IMR-90 (cell line): ENCODE measurements at regions not wholly inside any gene's neighbourhood (a gene's known extent, or its start where the extent isn't known, plus 50 kb on each side); places are given as distances from the start of the nearest gene placed in this dataset.

Experiments used
- ATAC-seq: fragments of 200-7000 bp; cut with Tn5 transposase; 2 replicates; pipeline ENCODE4 v1.9.1; 2020; ENCODE audit warnings: low read depth, mild to moderate bottlenecking, moderate library complexity
- BruUV-seq: library from RNA; stranded (reverse); fragments of 400-500 nt; replicated peaks from 2 replicates; lab custom pipeline; 2021; lab: Mats Ljungman, UMichigan
- CTCF ChIA-PET: fragments of 300-600 bp; formaldehyde crosslinking; extraction: SDS; loops from one replicate; lab custom pipeline; 2021; ENCODE audit warnings: antibody characterized with exemption; lab: Yijun Ruan, JAX
- POLR2A ChIA-PET: fragments of 300-600 bp; sonication (Branson Sonifier 250); formaldehyde crosslinking; loops from one replicate; lab custom pipeline; 2022; ENCODE audit warnings: antibody characterized with exemption; ENCODE audit not compliant: unreplicated experiment; lab: Charles Lee
- DNase-seq: peaks from one replicate; pipeline ENCODE4 v3.0.0; 2013
- H2AFZ ChIP-seq: replicated peaks from 2 replicates; pipeline ENCODE3; 2013; ENCODE audit warnings: low read length, mild to moderate bottlenecking; ENCODE audit not compliant: poor library complexity
- H2AK5ac ChIP-seq: 2 replicates; pipeline ENCODE4 v1.6.1; 2013; ENCODE audit warnings: low read depth, low read length, inconsistent platforms
- H2AK9ac ChIP-seq: replicated peaks from 2 replicates; pipeline ENCODE3; 2013; ENCODE audit warnings: mild to moderate bottlenecking, low read depth, low read length, moderate library complexity; ENCODE audit not compliant: poor library complexity
- H2BK120ac ChIP-seq: 2 replicates; pipeline ENCODE4 v1.6.1; 2013; ENCODE audit warnings: low read depth, low read length, inconsistent platforms
- H2BK15ac ChIP-seq: 3 replicates; pipeline ENCODE4 v1.6.1; 2013; ENCODE audit warnings: low read depth, low read length, inconsistent platforms
- H2BK20ac ChIP-seq: 2 replicates; pipeline ENCODE4 v1.6.1; 2013; ENCODE audit warnings: low read depth, mild to moderate bottlenecking, inconsistent platforms, low read length, moderate library complexity
- H2BK5ac ChIP-seq: 2 replicates; pipeline ENCODE4 v1.6.1; 2013; ENCODE audit warnings: mild to moderate bottlenecking, low read depth, low read length, inconsistent platforms; ENCODE audit not compliant: poor library complexity, severe bottlenecking
- H3K14ac ChIP-seq: replicated peaks from 2 replicates; pipeline ENCODE4 v1.6.1; 2013; ENCODE audit warnings: low read depth, low read length, inconsistent platforms
- H3K18ac ChIP-seq: 2 replicates; pipeline ENCODE4 v1.6.1; 2013; ENCODE audit warnings: low read depth, low read length, control low read depth
- H3K23ac ChIP-seq: 2 replicates; pipeline ENCODE4 v1.6.1; 2013; ENCODE audit warnings: low read depth, low read length, inconsistent platforms
- H3K27ac ChIP-seq: 2 replicates; pipeline ENCODE4 v1.5.1; 2013; ENCODE audit warnings: mild to moderate bottlenecking, control low read depth, low read length; ENCODE audit not compliant: insufficient read depth
- H3K27me3 ChIP-seq: 2 replicates; pipeline ENCODE4 v1.6.1; 2013; ENCODE audit warnings: low read length; ENCODE audit not compliant: control insufficient read depth, insufficient read depth
- H3K36me3 ChIP-seq: 2 replicates; pipeline ENCODE4 v1.6.1; 2013; ENCODE audit warnings: low read length, mixed read lengths; ENCODE audit not compliant: control insufficient read depth, insufficient read depth
- H3K4ac ChIP-seq: 2 replicates; pipeline ENCODE4 v1.6.1; 2013; ENCODE audit warnings: low read depth, low read length, inconsistent platforms
- H3K4me1 ChIP-seq: 2 replicates; pipeline ENCODE4 v1.6.1; 2013; ENCODE audit warnings: low read length, mixed read lengths; ENCODE audit not compliant: control insufficient read depth, insufficient read depth
- H3K4me2 ChIP-seq: 2 replicates; pipeline ENCODE4 v1.6.1; 2013; ENCODE audit warnings: low read depth, mild to moderate bottlenecking, control low read depth, low read length, moderate library complexity
- H3K4me3 ChIP-seq: 2 replicates; pipeline ENCODE4 v1.5.1; 2013; ENCODE audit warnings: low read depth, mild to moderate bottlenecking, control low read depth, low read length, moderate library complexity; ENCODE audit not compliant: insufficient read depth
- H3K56ac ChIP-seq: 2 replicates; pipeline ENCODE4 v1.6.1; 2013; ENCODE audit warnings: low read length, inconsistent platforms; ENCODE audit not compliant: insufficient read depth; ENCODE audit errors: extremely low read depth
- H3K79me1 ChIP-seq, 2 experiments: 2 replicates each; pipeline ENCODE4 v1.6.1; 2013; ENCODE audit warnings: low read length in 2 of 2, inconsistent platforms in 1 of 2, low read depth in 1 of 2
- H3K9ac ChIP-seq: 2 replicates; pipeline ENCODE4 v1.6.1; 2013; ENCODE audit warnings: low read depth, low read length, control low read depth
- H3K9me1 ChIP-seq: 2 replicates; pipeline ENCODE4 v1.6.1; 2013; ENCODE audit warnings: low read length, inconsistent platforms; ENCODE audit not compliant: insufficient read depth
- H3K9me3 ChIP-seq: 2 replicates; pipeline ENCODE4 v1.6.1; 2013; ENCODE audit warnings: low read length; ENCODE audit not compliant: control insufficient read depth, insufficient read depth
- H4K20me1 ChIP-seq: 2 replicates; pipeline ENCODE4 v1.6.1; 2013; ENCODE audit warnings: low read length, inconsistent platforms; ENCODE audit not compliant: insufficient read depth
- H4K5ac ChIP-seq: 2 replicates; pipeline ENCODE4 v1.6.1; 2013; ENCODE audit warnings: mild to moderate bottlenecking, low read depth, low read length, control low read depth
- H4K8ac ChIP-seq, 2 experiments: 2 replicates each; pipeline ENCODE4 v1.6.1; 2013; ENCODE audit warnings: low read depth in 2 of 2, low read length in 2 of 2, control low read depth in 1 of 2, inconsistent platforms in 1 of 2
- H4K91ac ChIP-seq: 2 replicates; pipeline ENCODE4 v1.6.1; 2013; ENCODE audit warnings: low read depth, low read length, inconsistent platforms; ENCODE audit not compliant: insufficient read depth
- BHLHE40 ChIP-seq: fragments of 150-350 bp; IDR thresholded peaks from 2 replicates; pipeline ENCODE4 v1.6.1; 2016; ENCODE audit warnings: mild to moderate bottlenecking, low read depth, low read length
- CEBPB ChIP-seq: IDR thresholded peaks from 2 replicates; pipeline ENCODE4 v1.6.1; 2012; ENCODE audit warnings: low read depth, low read length, improper control_type of control experiment
- ELK1 ChIP-seq: fragments of 150-350 bp; IDR thresholded peaks from 2 replicates; pipeline ENCODE4 v1.6.1; 2016; ENCODE audit warnings: low read depth, mild to moderate bottlenecking, low read length, moderate library complexity, borderline replicate concordance
- FOS ChIP-seq: fragments of 150-350 bp; IDR thresholded peaks from 2 replicates; pipeline ENCODE4 v1.6.1; 2016; ENCODE audit warnings: low read depth, low read length
- MAFK ChIP-seq: IDR thresholded peaks from 2 replicates; pipeline ENCODE4 v1.6.1; 2012; ENCODE audit warnings: low read depth, low read length, improper control_type of control experiment
- MAZ ChIP-seq: IDR thresholded peaks from 2 replicates; pipeline ENCODE4 v1.6.1; 2012; ENCODE audit warnings: low read depth, mild to moderate bottlenecking, low read length, improper control_type of control experiment, moderate library complexity, borderline replicate concordance
- MXI1 ChIP-seq: IDR thresholded peaks from 2 replicates; pipeline ENCODE4 v1.6.1; 2012; ENCODE audit warnings: low read depth, mild to moderate bottlenecking, low read length, moderate library complexity, borderline replicate concordance
- NFE2L2 ChIP-seq: fragments of 150-350 bp; IDR thresholded peaks from 2 replicates; pipeline ENCODE4 v1.6.1; 2016; ENCODE audit warnings: low read depth, mild to moderate bottlenecking, low read length
- RAD21 ChIP-seq: IDR thresholded peaks from 2 replicates; pipeline ENCODE4 v1.6.1; 2012; ENCODE audit warnings: low read length, improper control_type of control experiment
- RCOR1 ChIP-seq: IDR thresholded peaks from 2 replicates; pipeline ENCODE4 v1.6.1; 2012; ENCODE audit warnings: mild to moderate bottlenecking, low read length, improper control_type of control experiment; ENCODE audit not compliant: insufficient replicate concordance
- RFX5 ChIP-seq: IDR thresholded peaks from 2 replicates; pipeline ENCODE4 v1.8.0; 2012; ENCODE audit warnings: low read depth, mild to moderate bottlenecking, low read length, moderate library complexity
- SMC3 ChIP-seq: fragments of 150-350 bp; IDR thresholded peaks from 2 replicates; pipeline ENCODE4 v1.6.1; 2016; ENCODE audit warnings: low read depth, mild to moderate bottlenecking, antibody characterized with exemption, low read length, moderate library complexity
- USF2 ChIP-seq: fragments of 150-350 bp; IDR thresholded peaks from 2 replicates; pipeline ENCODE4 v1.6.1; 2017; ENCODE audit warnings: mild to moderate bottlenecking, antibody characterized with exemption, low read length, low read depth
- WGBS, 2 experiments: methylation state at CpG; one replicate each; pipeline versions ENCODE4 v1.1.5 to v1.1.7; 2013; ENCODE audit warnings: missing lambda C conversion rate in 2 of 2; ENCODE audit not compliant: insufficient read length in 1 of 2; ENCODE audit errors: extremely low coverage in 2 of 2; 5-methylcytosine and 5-hydroxymethylcytosine counted together
- dilution Hi-C: fragments of 300-500 bp; cut with HindIII; formaldehyde crosslinking; loops from one replicate; pipeline ENCODE4 v1.14.3; 2018; ENCODE audit warnings: low sequenced_read_pairs; ENCODE audit not compliant: unreplicated experiment
- in situ Hi-C: fragments of 300-500 bp; cut with MboI; formaldehyde crosslinking; loops from 3 replicates; pipeline ENCODE4 v1.14.3; 2019; ENCODE audit warnings: low sequenced_read_pairs, inconsistent platforms, mixed read lengths
- intact Hi-C: fragments of 100-400 bp; cut with micrococcal nuclease; formaldehyde crosslinking; loops from 2 replicates; pipeline ENCODE4 v1.10.0; 2022

GRCh38 chr3:76222201-76222600 lies 436.9 kb upstream of the ZNF717 start:
- Histone ChIP-seq H3K4me1 (peaks cover 2% of the 10 kb centered on the region; the same call in 1 of the 2 replicates), H2AFZ (no peak overlapping the region), H2BK120ac (no peak overlapping the region), H3K36me3 (no peaks in the 10 kb centered on the region), H3K9me1 (no peaks in the 10 kb centered on the region; the same call in 1 of the 2 replicates), H4K91ac (no peak overlapping the region), H4K5ac (no peak overlapping the region), H3K4me3 (no peak overlapping the region), H3K4ac (no peak overlapping the region), H3K27ac (no peak overlapping the region), H4K20me1 (no peaks in the 10 kb centered on the region), H3K9me3 (no peaks in the 10 kb centered on the region), H4K8ac (no peak overlapping the region), H3K14ac (no peak overlapping the region), H2BK15ac (no peak overlapping the region), H3K4me2 (no peak overlapping the region), H2BK20ac (no peak overlapping the region), H3K79me1 (no peaks in the 10 kb centered on the region), H3K18ac (no peak overlapping the region), H3K23ac (no peak overlapping the region), H3K56ac (no peak overlapping the region), H3K9ac (no peak overlapping the region), H2AK5ac (no peak overlapping the region), H2AK9ac (no peak overlapping the region), H3K27me3 (no peaks in the 10 kb centered on the region), H2BK5ac (no peak overlapping the region)
- TF ChIP-seq RAD21 (no peak), FOS (no peak), SMC3 (no peak), BHLHE40 (no peak), MXI1 (no peak), RCOR1 (no peak), ELK1 (no peak), MAZ (no peak), RFX5 (no peak), CEBPB (no peak), USF2 (no peak), MAFK (no peak), NFE2L2 (no peak)
- in situ Hi-C loops: no loop called here
- DNase-seq (no peak), ATAC-seq (no peak)
- dilution Hi-C loops: no loop called here
- CTCF ChIA-PET: no interaction called here
- BruUV-seq: no TSS peak
- intact Hi-C loops: no loop called here
- POLR2A ChIA-PET: no interaction called here
- WGBS, 2 experiments: no CpG with 5 or more reads among the region's 2 CpGs
